HG03060 (cell line): ENCODE measurements at regions not wholly inside any gene's neighbourhood (a gene's known extent, or its start where the extent isn't known, plus 50 kb on each side); places are given as distances from the start of the nearest gene placed in this dataset.

Experiments used
- ATAC-seq: cut with Tn5 transposase; IDR thresholded peaks from one replicate; pipeline ENCODE4 v1.9.1; 2021; ENCODE audit warnings: low read depth, moderate number of reproducible peaks; ENCODE audit not compliant: unreplicated experiment

DNA sequence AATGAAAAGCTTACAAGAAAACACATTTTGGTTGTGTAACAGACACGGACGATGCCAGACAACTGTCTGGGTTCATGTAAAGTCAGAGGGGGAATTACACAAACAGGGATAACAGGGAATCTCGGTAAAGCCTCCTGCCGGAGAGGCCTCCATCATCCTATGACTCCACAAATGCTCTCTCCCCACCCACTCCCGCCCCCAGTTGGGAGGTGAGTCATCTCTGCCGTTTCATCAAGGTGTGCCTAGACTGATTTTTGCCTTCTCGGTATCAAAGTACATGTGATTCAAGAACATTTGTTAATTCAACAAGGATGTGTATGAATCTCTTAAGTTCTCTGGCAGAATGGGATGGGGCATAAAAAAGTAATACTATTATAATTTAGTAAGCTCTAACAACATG is 304.9 kb upstream of the PRDM1 start:
- no peak for ATAC-seq

DNA sequence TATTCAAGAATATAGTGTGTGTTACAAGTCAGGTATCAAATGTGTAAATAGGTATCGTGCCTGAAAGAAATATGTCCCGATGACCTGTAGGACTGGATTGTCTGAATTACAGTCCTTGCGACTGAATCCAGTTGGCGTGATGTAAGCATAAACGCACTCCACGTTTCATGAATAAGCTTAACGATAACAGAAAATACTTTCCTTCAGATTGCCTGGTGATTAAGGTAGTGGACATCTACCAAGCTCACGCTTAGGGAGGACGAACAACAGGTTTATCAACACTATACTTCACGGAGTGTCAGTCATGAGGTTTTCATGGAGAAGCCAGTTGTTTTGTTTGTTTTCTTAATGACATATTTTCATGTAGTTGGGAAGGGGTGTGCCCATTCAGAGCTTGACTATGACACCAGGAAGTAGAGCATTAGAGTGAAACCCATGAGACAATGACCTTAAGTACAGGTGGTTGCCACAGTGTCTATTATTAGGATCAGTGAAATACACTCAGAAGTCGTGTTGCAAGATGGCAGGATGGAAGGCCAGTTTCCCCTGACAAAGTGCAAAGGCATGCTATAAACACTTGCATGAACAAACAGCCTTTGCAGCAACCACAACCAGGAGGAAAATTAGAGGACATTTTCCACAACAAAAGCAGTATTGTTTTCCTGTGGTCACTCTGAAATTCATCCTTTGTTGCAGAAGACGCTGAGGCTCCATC is 305.8 kb upstream of the PRDM1 start:
- no peak for ATAC-seq

DNA sequence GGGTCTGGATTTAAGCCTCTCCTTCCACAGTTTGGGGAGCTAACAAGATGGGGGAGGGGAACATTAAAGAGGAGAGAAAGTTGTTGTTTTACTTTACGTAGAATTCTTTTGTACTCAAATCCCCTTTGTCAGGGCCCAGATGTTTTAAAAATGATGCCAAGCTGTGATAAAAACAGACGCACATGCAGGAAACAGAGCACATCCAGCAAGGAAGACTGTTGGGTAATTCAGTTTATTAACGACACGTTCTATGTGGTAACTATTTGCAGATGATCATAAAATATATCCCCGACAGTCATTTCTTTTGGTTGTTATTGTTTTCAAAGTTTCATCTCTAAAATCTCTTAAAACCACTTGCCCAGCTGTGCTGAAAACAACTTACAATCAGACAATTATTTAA is 307.0 kb upstream of the PRDM1 start:
- ATAC-seq, result no peak

DNA sequence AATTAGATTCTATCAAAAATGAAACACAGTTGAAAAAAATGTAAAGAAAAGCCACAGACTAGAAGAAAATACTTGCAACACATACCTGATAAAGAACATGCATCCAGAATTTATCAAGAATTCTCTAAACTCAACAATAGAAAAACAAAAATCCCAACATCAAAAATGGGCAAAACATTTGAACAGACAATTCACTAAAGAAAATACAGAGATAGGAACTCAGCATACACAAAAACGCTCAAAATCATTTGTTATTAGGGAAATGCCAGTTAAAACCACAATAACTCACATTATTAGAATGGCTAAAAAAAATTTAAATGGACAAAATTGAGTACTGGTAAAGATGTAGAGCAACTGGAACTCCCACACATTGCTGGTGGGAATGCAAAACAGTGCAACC is 311.0 kb upstream of the PRDM1 start:
- ATAC-seq, result no peak

DNA sequence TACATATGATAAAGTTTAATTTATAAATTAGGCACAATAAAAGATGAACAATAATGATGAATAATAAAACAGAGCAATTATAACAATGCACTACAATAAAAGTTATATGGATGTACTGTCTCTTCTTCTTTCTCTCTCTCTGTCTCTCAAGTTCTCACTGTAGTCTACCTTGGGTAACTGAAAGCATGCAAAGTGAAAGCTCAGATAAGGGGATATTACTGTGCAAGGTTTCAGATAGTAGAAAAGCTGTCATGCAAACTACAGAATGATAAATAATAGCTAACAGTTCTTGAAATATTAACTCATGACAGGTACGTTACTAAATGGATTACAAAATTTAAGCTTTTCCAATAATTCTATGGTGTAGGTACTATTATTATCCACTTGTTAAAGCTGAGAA is 311.9 kb upstream of the PRDM1 start:
- ATAC-seq, result peak; percentile 44

DNA sequence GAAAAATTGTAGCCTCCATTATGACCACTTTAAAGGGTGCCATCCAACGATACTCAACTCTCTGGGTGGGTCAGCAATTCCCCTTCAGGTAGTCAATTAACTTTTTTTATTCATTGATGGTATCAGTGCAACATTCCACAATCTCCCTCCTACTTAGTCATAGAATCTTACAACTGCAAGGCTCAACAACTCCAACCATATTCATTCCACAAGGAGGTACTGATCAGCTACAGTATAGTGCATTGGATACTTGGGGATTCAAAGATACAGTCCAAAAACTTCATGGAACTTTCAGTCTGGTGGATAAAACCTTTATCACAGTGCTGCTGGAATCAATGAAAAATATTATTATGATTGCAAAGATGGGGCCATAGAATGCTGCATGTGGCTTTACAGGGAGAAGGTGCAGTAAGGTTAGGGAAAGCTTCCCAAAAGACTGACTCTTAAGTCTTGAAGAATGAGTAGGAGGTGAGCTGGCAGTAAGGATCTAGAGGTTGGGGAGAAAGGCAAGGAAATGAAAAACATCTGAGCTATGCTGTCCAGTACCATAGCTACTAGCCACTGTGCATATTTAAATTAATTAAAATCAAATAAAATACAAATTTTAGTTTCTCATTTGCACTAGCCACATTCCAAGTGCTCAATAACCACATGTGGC is 314.7 kb upstream of the PRDM1 start:
- ATAC-seq, result no peak

DNA sequence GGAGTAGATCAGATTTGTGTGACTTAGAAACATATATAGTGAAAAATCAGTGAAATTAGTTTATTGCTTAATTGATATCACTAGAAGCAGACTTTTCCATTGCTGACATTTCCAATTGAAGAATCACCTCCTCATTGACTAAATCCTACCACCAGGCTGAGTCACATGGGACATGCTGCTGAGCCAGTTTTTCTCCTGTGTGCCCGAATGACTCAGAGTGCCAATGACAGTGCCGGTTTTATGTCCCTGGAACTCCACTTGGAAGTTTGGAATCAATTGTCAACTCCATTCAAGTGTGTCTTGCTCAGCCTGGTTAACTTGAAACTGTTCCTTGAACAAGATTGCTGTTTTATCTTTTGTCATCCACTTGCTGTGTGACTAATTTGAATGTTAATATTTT is 316.1 kb upstream of the PRDM1 start:
- ATAC-seq, result no peak

DNA sequence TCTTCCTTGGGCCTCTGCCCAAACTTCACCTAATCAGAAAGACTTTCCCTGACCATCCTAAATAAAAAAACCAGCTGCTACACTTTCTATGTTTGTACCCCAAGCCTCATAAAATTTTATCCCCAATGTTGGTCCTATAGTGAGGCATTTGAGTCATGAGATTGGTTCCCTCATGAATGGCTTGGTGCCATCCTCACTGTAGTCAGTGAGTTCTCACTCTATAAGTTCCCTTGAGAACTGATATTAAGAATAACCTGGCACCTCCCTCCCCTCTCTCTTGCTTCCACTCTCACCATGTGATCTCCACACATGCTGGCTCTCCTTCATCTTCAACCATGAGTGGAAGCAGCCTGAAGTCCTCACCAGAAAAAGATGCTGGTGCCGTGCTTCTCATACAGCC is 316.9 kb upstream of the PRDM1 start:
- ATAC-seq, result no peak

DNA sequence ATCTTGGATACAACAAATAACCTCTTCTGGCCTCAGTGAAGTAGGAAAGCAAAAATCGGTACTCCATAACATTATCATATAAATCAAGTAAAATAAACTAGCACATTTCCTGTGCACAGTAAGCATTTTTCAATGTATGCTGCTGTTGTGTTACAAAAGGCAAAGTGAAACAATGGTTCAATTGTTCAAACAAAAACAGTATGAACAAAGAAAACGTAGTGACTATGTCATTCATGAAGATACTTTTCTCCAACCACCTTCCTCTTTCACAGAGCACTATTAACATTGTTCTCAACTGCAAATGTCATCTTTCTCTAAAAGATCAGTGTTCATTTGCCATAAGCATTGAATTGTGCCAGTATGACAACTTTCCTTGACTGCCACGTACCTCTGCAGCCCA is 318.6 kb upstream of the PRDM1 start:
- ATAC-seq, result no peak

DNA sequence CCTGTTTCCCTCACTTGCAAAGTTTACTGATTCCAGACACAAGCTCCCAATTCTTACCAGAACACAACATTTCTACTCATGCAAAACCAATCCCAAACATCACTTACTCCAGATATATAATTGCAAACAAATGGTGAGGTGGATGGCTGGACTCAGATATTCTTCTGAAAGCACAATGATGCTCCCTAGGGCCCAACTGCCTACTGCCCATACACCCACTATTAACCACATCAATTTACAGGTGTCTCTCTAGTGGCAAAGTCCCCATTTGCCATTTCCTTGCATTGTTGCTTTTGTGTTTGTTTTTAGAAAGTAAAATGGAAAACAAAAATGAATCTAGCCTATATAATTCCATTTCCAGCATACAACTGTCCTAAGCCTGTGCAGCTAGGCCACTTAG is 320.9 kb upstream of the PRDM1 start:
- no peak for ATAC-seq

DNA sequence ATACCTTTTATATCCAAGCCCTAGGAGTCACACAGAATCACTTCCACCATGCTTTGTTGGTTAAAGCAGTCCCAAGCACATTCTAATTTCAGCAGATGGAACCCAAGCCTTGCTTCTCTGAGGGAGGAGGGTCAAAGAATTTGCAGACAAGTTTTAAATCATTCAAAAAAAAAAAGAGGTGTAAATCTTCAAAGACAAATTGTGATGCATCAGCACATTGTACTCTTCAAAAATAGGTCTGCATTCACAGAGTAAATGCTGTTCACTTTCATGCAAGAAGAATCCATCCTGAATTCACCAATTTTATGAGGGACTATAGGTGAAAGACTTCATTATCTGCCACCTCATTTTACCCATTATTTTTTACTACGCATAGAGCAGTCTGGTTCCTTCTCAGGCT is 321.8 kb upstream of the PRDM1 start:
- no peak for ATAC-seq

DNA sequence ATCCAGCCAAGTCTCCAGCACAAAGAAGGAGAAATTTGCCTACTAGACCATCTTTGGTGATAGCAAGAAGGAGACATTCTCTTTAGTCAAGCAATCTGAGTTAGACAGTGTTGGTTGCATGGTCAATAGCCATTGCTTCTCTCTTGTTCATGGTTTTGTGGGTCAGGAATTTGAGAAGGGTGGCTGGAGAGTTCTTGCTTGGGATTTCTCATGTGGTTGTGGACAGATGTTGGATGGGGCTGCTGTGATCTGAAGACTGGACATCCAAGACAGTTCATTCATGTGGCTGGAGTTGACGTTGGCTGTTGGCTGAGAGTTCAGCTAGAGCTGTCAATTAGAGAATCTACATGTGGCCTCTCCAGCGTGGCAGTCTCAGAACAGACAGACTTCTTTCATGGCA is 322.3 kb upstream of the PRDM1 start:
- ATAC-seq, result no peak

DNA sequence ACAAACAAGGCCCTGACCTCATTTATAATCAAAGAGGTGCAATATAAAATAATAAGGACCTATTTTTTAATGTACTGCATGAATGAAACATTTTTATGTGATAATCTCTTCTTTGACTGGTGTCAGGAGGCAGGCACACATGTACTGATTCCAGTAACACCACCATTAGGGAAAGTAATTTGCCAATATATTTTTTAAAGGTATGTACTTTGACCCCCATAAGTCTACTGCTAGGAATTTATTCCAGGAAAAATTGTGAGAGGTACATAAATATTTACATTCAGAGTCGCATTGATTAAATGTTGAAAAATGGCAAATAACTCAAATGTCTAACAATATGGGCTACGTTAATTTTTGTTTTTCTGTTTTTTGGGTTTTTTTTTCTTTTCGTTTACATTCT is 325.4 kb upstream of the PRDM1 start:
- no peak for ATAC-seq

DNA sequence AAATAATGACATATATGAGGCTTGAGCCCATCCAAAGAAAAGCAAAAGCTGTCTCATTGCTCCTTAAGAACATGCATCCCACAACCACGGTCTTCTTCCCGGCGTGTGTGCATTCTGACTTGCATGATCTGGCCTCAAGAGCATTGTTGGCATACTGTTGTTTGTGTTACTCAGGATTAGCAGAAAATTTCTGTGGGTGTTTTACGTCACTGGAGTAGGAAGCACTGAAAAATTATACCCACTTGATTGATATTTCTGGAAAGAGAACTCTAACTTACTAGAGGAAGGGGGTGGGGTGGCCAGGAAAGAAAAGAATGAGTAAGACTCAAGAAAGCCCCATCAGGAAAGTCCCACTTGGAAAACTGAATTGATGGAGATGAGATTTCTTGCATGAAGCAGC is 326.2 kb upstream of the PRDM1 start:
- ATAC-seq, result no peak

DNA sequence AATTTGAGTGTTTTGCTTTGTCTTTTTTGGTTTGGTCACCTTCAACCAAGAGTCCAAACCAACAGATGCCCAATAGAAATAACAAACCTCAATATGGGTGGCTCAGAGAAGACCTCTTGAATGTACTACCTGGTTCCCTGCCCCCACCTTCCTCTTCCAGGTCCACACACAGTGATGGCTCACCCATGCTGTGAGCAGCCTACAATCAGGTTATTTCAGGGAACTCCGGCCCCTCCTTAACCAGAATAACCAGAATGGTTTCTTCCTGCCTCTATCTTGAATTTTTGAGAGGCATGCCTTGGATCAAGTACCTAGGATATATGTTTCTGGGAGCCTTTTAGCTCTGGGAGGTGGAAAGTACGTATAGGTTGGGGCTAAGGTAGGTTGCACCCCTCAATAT is 327.1 kb upstream of the PRDM1 start:
- no peak for ATAC-seq

DNA sequence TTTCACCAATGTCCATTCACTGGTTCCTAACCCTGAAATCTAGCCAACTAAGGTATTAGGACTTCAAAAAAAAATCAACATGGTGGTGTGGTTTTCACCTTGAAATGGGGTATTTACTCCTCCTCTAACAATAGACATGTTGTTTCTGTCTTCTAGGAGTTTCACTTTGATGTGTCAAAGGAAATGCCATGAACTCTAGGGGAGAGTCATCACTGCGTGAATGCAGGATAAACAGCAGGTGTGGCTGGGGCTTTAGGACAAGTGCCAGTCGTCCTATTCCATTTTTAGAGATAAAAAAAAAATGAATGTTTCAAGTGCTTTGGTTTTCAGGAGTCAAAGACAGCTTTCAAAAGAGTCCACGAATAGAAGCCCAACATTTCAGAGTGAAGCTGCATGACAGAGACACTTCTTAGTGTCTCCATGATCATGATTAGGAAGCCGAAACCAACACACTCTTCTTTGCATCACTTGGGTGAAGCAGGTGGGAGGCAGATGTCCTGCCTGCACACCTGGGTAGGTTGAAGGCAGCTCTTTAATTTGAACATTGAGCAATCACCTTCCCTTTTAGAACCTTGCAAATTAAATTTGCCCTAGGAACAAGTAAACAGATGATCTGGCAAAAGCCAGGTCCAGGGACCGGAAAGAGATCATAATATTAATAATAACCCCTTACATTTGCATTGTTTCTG is 328.5 kb upstream of the PRDM1 start:
- peak; percentile 95 for ATAC-seq

DNA sequence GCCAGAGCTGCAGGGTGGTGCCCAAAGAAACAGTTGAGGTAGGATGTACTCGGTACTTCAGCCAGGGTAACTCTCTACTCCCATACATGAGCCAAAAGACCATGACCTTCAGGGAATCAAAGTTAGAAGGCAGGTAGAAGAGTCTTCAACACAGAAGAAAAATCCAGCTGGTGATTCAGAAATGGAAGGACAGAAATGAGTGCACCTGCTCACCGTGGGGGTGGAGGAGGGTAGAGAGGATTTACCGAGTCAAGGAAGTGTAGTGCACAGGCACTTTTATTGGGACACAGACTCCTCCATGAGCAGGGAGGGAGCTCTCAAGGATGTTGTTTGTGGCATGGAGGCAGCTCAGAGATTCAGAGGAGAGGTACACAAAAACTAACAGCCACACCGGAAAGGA is 330.3 kb upstream of the PRDM1 start:
- no peak for ATAC-seq

DNA sequence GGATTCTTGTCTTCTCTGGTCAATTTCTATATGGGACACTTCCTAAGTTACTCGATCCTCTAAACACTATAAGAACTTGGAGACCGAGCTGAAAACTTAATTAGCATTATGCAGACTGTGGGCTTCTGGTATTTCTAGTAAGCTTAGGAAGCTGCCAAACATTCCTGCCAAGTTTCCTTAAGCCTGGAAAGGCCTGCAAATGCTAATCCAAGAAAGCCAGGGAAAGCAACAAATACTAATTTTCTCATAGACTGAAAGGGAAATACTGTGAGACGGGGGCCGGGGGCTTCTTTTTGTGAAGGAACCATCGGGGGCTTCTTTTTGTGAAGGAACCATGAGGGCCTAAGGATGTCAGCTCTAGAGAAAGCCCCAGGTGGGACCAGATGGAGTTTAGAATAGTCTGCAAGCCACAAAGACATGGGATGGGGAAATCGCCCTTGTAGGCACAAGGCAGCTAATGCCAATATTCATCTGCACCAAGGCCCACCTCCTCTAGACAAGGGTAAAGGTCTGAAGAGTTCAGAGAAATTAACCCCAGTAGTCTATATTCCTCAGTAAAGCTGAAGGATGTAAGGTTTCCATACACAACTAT is 332.4 kb upstream of the PRDM1 start:
- no peak for ATAC-seq

DNA sequence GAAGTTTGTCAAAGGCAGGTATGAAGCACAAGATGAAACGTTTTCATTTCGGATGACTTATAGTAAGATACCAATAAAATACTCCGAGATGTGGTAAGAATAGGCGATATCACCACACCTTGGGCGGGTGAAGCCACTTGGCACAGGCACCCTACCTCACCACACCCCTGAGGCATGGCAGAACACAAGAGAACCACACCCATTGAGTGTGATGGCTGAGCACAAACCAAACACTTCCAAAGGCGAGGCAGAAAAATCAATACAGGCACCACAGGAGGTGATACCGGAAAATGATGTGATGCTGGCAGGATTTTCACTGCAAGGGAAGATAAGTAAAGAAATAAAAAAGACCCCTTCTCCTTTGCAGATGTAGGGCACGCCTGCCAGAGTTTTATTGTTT is 332.9 kb upstream of the PRDM1 start:
- no peak for ATAC-seq

DNA sequence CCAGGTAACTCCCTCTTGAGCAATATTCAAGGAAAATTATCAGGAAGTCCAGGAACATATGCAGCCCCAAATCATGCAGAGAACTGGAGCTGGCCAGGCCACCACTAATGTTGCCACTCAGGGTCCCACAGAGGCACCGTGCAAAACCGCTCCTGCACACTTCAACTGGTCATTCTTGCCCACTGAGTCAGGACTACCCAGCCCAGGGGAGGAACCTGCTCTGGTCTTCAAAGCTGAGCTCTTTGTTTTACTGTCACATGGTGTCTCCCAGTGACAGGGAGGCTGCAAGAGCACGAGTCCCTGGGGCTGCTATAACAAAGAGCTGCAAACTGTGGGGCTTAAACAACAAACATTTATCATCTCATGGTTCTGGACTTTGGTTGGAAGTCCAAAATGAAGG is 336.0 kb upstream of the PRDM1 start:
- ATAC-seq, result no peak

DNA sequence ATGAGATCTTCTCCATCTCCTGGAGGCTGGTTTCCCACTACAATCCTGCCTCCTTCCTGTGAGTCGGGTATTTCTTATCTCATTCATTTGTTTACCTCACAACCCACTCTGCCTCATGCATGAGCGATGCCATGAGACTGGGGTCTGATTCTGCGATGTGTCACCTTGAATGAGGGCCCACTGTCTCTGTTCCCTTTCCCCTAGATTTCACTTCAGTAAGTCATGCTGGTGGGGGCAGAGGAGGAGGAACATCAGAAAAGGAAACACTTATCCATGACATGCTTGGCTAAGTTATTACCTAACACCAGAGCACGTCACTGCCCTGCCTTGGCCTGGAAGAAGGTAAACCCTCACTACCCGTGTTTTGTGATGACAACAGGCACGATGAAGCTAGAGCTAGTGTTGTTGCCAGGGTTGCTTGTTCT is 337.4 kb upstream of the PRDM1 start:
- no peak for ATAC-seq
